SK-N-SH (cell line): ENCODE measurements at regions not wholly inside any gene's neighbourhood (a gene's known extent, or its start where the extent isn't known, plus 50 kb on each side); places are given as distances from the start of the nearest gene placed in this dataset.
"Not testable (repeated sequence)": the region's sequence is repeated elsewhere in the genome, so short reads cannot be mapped to it uniquely, and the experiment has no call there.

Experiments used
- EZH2phosphoT487 ChIP-seq: fragments of 200-600 bp; sonication (generic); IDR thresholded peaks from 2 replicates; pipeline ENCODE4 v1.6.1; 2017; ENCODE audit warnings: low read depth, mixed run types, mild to moderate bottlenecking, antibody characterized with exemption, moderate library complexity, borderline replicate concordance
- POLR2AphosphoS5 ChIP-seq: IDR thresholded peaks from 2 replicates; pipeline ENCODE4 v1.6.1; 2012; ENCODE audit warnings: low read depth, low read length
- ZBTB33 ChIP-seq: IDR thresholded peaks from 2 replicates; pipeline ENCODE4 v1.4.0; 2012; ENCODE audit warnings: low read depth, borderline replicate concordance

DNA sequence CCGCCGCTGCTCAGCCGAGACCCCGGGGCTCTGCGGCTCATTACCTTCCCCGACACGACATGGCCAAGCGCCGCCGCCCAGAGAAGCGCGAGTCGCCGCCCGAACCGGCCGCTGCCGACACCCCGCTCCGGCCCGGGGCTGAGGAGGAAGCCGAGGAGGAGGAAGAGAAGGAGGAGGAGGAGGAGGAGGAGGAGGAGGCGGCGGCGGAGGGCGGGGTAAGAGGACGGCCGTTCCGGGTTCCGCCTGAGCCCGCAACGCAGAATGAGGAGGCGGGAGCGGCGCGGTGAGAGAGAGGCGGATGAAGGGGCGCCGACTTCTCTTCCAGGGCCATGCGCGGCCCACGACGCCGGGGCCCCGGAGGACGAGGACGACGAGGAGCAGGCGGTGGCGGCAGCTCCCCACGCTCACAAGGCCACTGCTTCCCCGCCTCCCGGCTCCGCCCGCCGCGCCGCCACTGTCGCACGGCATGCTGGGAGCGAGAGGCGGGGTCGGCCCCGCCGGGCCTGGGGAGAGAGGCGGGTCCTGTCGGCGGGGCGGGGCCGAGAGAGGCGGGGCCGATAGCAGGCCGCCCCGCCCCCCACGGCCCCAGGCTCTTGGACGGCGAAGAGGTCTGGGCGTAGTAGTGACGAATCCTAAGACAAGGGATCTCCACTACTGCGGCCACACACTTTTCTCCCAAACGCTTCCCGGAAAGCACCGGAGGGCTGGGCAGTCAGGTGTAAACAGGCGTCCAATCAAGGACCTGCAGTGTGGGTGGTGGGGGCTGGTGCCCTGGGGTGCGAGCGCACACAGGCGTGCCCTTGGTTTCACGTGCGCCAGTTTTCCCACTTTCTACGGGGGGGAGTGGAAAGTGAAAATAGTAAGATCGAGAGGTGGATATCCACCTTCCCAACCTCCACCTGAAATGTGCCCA is 67.9 kb upstream of the SPN start:
- TF ChIP-seq EZH2phosphoT487, ZBTB33: not testable (repeated sequence)
- TF ChIP-seq POLR2AphosphoS5, result peak; percentile 47; the same call in 1 of the 2 replicates
